ENCODE measurements at regions not wholly inside any gene's neighbourhood (a gene's known extent, or its start where the extent isn't known, plus 50 kb on each side); places are given as distances from the start of the nearest gene placed in this dataset.

DNA sequence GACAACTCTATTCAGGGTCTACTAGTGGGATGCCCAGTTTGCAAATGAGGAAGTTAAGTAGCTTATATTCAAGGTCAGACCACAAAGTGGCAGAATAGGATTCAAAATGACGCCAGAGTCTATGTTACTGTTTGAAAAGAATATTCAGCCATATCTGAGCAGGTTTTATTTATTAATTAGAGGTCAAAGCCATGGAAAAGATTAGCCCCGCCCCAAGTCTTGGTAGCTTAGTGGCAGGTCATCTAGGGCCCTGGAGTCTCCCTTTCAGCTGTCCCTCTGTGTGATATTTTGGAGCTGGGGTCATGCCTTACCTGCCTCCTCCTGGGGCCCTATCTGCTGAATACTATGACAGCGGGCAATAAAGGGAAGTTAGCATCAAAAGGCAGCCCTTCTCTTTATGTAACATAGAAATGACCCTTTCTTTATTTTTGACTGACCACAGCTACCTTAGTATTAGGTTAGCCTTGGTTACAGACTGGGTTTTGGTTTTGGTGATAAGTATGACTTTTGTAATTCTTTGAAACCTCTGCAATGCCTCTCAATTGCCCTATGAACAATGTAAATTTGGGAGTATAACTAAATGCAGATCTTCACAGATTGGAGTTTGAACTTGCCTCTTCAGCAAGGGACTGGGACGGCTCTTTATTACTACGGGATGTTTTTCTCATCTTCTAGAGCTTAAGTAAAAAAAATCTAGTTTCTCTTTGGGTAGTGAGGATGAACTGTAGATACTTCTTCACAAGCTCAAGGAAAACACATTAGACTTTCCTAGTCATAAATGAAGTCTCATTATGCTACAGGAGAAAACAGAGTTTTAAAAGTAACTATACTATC, 153.0 kb upstream of the ITGA4 start:
- DNase-seq (ENCODE audit: low read depth): no peak
- H3K36me3 ChIP-seq (ENCODE audit: control insufficient read depth, insufficient read depth, low read length): no peaks in the 10 kb centered on the region
- H3K4me3 ChIP-seq (ENCODE audit: low read depth, low read length): no peak overlapping the region
- H3K27me3 ChIP-seq (ENCODE audit: control insufficient read depth, insufficient read depth, low read length): no peaks in the 10 kb centered on the region
- TF ChIP-seq, protein P1, sequence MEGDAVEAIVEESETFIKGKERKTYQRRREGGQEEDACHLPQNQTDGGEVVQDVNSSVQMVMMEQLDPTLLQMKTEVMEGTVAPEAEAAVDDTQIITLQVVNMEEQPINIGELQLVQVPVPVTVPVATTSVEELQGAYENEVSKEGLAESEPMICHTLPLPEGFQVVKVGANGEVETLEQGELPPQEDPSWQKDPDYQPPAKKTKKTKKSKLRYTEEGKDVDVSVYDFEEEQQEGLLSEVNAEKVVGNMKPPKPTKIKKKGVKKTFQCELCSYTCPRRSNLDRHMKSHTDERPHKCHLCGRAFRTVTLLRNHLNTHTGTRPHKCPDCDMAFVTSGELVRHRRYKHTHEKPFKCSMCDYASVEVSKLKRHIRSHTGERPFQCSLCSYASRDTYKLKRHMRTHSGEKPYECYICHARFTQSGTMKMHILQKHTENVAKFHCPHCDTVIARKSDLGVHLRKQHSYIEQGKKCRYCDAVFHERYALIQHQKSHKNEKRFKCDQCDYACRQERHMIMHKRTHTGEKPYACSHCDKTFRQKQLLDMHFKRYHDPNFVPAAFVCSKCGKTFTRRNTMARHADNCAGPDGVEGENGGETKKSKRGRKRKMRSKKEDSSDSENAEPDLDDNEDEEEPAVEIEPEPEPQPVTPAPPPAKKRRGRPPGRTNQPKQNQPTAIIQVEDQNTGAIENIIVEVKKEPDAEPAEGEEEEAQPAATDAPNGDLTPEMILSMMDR (IDR thresholded peaks at IDR 0.05; ENCODE audit: insufficient read depth, low read length, poor library complexity, severe bottlenecking): no peak

DNA sequence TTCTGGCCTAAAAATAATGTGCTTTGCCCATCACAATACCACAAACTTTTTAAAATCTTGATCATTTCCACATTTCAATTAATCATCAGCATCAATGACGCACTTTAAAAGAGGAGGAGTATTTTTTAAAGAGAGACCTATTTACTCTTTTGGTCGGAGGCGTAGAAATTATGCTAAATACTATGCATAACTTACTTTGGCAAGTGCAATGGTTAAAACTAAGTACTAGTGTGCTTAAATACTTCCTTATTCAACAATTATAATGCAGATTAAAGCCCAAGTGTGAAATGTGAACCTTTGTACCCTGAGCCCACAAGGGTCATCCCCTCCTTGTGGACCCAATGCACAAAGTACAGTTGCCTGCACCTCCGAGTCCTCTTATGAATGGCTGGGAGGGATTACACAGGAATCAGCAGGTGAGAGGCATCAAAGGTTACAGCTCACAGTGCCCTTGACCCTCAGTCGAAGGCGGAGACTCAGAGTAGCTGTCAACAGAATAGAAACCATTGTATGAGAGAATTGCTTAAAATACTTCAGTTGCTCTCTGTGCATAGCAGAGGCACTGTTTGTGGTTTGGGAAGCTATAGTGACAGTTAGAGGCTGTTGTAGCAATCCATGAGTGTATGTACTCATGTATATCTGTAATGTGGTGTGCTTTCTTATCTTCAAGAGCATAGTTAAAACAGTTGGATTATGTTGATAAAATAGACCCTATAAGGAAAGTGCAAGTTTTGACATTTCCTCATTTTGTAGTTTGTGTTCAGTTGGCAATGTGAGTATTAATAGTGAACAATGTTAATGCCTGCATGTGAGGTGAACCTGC, 151.7 kb upstream of the ITGA4 start:
- H3K36me3 ChIP-seq (ENCODE audit: control insufficient read depth, insufficient read depth, low read length): no peaks in the 10 kb centered on the region
- DNase-seq (ENCODE audit: low read depth): no peak
- H3K4me3 ChIP-seq (ENCODE audit: low read depth, low read length): no peak overlapping the region
- H3K27me3 ChIP-seq (ENCODE audit: control insufficient read depth, insufficient read depth, low read length): no peaks in the 10 kb centered on the region
- TF ChIP-seq, protein P1 (IDR thresholded peaks at IDR 0.05; ENCODE audit: insufficient read depth, low read length, poor library complexity, severe bottlenecking): no peak

DNA sequence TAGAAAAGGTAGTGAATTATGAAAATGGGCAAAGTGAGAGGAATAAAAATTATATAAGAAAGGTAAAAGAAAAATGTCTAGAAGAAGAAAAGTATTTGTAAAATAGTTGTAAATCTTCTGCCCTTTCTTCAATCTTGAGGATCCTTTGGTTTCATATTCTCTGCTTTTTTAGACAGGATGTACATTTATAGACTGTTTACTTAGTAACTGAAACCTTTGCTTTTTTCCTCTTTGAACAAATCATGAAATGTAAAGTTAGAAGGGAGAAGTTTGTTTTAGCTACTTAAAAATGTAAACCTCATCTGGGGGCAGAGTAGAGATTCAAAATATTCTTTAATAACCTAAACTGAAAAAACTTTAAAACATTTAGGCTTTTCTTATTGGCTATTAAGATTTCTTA, 150.4 kb upstream of the ITGA4 start:
- TF ChIP-seq, protein P1 (IDR thresholded peaks at IDR 0.05; ENCODE audit: insufficient read depth, low read length, poor library complexity, severe bottlenecking): no peak
- no peak for DNase-seq (ENCODE audit: low read depth)
- no peaks in the 10 kb centered on the region for H3K27me3 ChIP-seq (ENCODE audit: control insufficient read depth, insufficient read depth, low read length)
- no peak overlapping the region for H3K4me3 ChIP-seq (ENCODE audit: low read depth, low read length)
- no peaks in the 10 kb centered on the region for H3K36me3 ChIP-seq (ENCODE audit: control insufficient read depth, insufficient read depth, low read length)

DNA sequence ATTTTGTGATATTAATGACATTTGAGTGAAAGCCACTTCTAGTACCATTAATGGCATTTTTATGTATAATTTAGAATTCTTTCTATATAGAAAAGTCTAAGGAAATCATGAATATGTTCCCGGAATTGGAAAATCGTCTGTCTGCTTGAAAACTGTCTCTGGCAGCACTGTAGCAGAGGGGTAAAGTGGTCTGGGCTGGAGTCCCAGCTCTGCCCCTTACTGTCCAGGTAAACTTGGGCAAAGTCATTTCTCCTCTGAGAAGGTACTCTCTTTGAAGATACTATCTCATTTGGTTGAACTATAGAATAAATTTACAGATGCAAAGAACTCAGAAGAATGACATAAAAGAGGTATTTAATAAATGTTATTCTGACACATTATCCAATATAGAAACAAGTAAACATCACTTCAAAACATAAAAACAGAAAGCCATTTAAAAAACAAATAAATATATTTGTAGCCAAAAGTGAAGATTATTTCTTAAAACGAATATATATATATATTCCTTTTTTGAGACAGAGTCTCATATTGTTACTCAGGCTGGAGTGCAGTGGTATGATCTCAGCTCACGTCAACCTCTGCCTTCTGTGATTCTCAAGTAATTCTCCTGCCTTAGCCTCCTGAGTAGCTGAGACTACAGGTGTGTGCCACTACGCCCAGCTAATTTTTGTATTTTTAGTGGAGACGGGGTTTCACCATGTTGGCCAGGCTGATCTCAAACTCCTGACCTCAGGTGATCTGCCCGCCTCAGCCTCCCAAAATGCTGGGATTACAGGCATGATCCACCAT, 149.8 kb upstream of the ITGA4 start:
- no peaks in the 10 kb centered on the region for H3K27me3 ChIP-seq (ENCODE audit: control insufficient read depth, insufficient read depth, low read length)
- TF ChIP-seq, protein P1 (IDR thresholded peaks at IDR 0.05; ENCODE audit: insufficient read depth, low read length, poor library complexity, severe bottlenecking): no peak
- no peak overlapping the region for H3K4me3 ChIP-seq (ENCODE audit: low read depth, low read length)
- DNase-seq (ENCODE audit: low read depth): no peak
- no peaks in the 10 kb centered on the region for H3K36me3 ChIP-seq (ENCODE audit: control insufficient read depth, insufficient read depth, low read length)

DNA sequence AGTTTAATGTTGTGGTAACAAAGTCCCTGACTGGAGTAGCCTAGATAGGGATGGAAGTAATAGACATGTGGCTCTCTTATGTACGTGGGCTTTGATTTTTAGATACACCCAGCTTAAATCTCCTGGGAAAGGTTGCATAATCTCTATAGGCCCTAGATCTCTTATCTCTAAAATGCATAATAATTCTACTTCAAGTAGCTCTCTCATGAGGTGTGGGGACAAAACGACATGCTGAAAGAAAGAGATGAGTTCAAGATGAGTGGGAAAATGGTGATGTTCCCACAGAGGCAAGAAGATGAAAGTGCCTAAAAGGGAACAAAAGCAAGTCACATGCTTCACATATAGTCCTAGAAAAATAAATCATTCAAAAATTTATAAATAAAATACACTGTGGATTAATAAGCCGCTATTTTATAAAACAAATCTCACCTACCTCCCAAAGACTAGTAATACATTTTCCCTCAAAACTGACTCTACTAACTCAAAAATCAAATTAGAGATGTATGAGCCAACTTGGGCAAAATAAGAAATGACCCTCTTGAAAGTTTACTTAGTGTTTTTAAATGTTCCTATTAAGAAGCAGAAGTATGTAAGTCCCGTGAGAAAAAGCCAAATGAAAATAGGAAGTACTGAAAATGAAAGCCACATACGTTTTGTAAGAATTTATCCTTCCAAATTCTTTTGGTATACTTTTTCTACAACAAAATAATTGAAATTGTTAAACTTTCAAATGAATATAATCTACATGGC, 148.2 kb upstream of the ITGA4 start:
- DNase-seq (ENCODE audit: low read depth): no peak
- Histone ChIP-seq H3K4me3 (ENCODE audit: low read depth, low read length) (no peak overlapping the region), H3K36me3 (ENCODE audit: control insufficient read depth, insufficient read depth, low read length) (no peaks in the 10 kb centered on the region), H3K27me3 (ENCODE audit: control insufficient read depth, insufficient read depth, low read length) (no peaks in the 10 kb centered on the region)
- TF ChIP-seq, protein P1 (IDR thresholded peaks at IDR 0.05; ENCODE audit: insufficient read depth, low read length, poor library complexity, severe bottlenecking): no peak
